GM23248 (cell line): ENCODE measurements at regions not wholly inside any gene's neighbourhood (a gene's known extent, or its start where the extent isn't known, plus 50 kb on each side); places are given as distances from the start of the nearest gene placed in this dataset.

Source experiments
- EZH2 ChIP-seq: fragments of 200-600 bp; sonication (generic); IDR thresholded peaks from 2 replicates; pipeline ENCODE4 v1.6.1; 2018; ENCODE audit warnings: antibody characterized with exemption, mild to moderate bottlenecking; ENCODE audit not compliant: insufficient read depth, poor library complexity, severe bottlenecking
- EZH2phosphoT487 ChIP-seq: fragments of 200-600 bp; sonication (generic); IDR thresholded peaks from 2 replicates; pipeline ENCODE4 v1.6.1; 2018; ENCODE audit warnings: antibody characterized with exemption, moderate library complexity, mild to moderate bottlenecking, low read depth; ENCODE audit not compliant: insufficient read depth

- TF ChIP-seq EZH2 (no peak), EZH2phosphoT487 (no peak)
Measured at GRCh38 chr10:63698787-63699150, 177.6 kb downstream of the REEP3 start.
